GM21390 (cell line): ENCODE measurements at regions not wholly inside any gene's neighbourhood (a gene's known extent, or its start where the extent isn't known, plus 50 kb on each side); places are given as distances from the start of the nearest gene placed in this dataset.
"Not testable (repeated sequence)": the region's sequence is repeated elsewhere in the genome, so short reads cannot be mapped to it uniquely, and the experiment has no call there.

Experiments
- ATAC-seq: cut with Tn5 transposase; IDR thresholded peaks from one replicate; pipeline ENCODE4 v1.9.1; 2021; ENCODE audit not compliant: unreplicated experiment

- ATAC-seq = peak; percentile 91
Measured at GRCh38 chr4:38503689-38504395, 160.2 kb upstream of the KLF3 start.

- ATAC-seq = no peak
Measured at GRCh38 chr4:38504396-38504715, 159.6 kb upstream of the KLF3 start.

GRCh38 chr4:38509551-38509950, 154.4 kb upstream of the KLF3 start:
- ATAC-seq = peak; percentile 47

- ATAC-seq = no peak
Measured at GRCh38 chr4:38510201-38510600, 153.8 kb upstream of the KLF3 start.

- ATAC-seq = no peak
Measured at GRCh38 chr4:38511702-38512101, 152.3 kb upstream of the KLF3 start.

GRCh38 chr4:38512840-38513239, 151.2 kb upstream of the KLF3 start:
- ATAC-seq = no peak

GRCh38 chr4:38514465-38515146, 149.4 kb upstream of the KLF3 start:
- no peak for ATAC-seq

GRCh38 chr4:38516190-38516589, 147.8 kb upstream of the KLF3 start:
- no peak for ATAC-seq

GRCh38 chr4:38519666-38520065, 144.3 kb upstream of the KLF3 start:
- no peak for ATAC-seq

- no peak for ATAC-seq
Measured at GRCh38 chr4:38523054-38523453, 140.9 kb upstream of the KLF3 start.

- ATAC-seq = peak; percentile 95
Measured at GRCh38 chr4:38523524-38524448, 140.2 kb upstream of the KLF3 start.

- ATAC-seq = no peak
Measured at GRCh38 chr4:38526412-38526811, 137.6 kb upstream of the KLF3 start.

GRCh38 chr4:38529189-38530115, 134.5 kb upstream of the KLF3 start:
- ATAC-seq = peak; percentile 72

GRCh38 chr4:38530486-38530885, 133.5 kb upstream of the KLF3 start:
- no peak for ATAC-seq

GRCh38 chr4:38531141-38531727, 132.8 kb upstream of the KLF3 start:
- no peak for ATAC-seq

- no peak for ATAC-seq
Measured at GRCh38 chr4:38532908-38533499, 131.0 kb upstream of the KLF3 start.

GRCh38 chr4:38534344-38535045, 129.5 kb upstream of the KLF3 start:
- no peak for ATAC-seq

- ATAC-seq = not testable (repeated sequence)
Measured at GRCh38 chr4:38535071-38535470, 128.9 kb upstream of the KLF3 start.

- no peak for ATAC-seq
Measured at GRCh38 chr4:38535717-38536116, 128.3 kb upstream of the KLF3 start.
